ENCODE measurements at regions not wholly inside any gene's neighbourhood (a gene's known extent, or its start where the extent isn't known, plus 50 kb on each side); places are given as distances from the start of the nearest gene placed in this dataset.

DNA sequence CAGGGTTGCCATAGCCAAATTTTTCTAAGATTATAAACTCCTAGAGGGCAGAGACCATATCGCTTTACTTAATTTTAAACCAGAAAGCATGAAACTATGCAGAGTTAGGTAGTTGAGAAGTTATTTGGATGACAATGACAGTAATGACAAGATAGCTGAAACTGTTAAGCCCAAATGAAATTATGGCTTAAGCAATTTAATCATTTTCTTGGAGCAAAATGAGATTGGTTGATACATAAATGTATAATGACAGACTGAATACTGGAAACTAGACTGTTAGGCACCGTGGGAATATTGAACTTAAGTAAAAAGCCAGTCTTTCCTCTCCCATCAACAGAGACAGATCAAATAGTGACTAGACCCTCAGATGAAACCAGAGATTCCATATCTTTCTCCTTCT, 670.3 kb upstream of the NRSN1 start:
- CTCF ChIA-PET, result no interaction called here
- no peak overlapping the region for H3K27ac Mint-ChIP-seq
- no peak overlapping the region for H3K4me3 Mint-ChIP-seq
- peaks cover 5 to 10% (median 9%) of the 10 kb centered on the region in 5 donors for H3K9me3 Mint-ChIP-seq
- no peak for DNase-seq
- no peaks in the 10 kb centered on the region for H3K9me3 ChIP-seq (ENCODE audit: low read length)
- H3K36me3 ChIP-seq (ENCODE audit: insufficient read depth, low read length), result no peaks in the 10 kb centered on the region
- H3K4me1 ChIP-seq (ENCODE audit: insufficient read depth, low read length), result no peaks in the 10 kb centered on the region
- POLR2A ChIA-PET, result no interaction called here
- no peaks in the 10 kb centered on the region for H3K4me1 Mint-ChIP-seq
- H3K27ac ChIP-seq (ENCODE audit: low read depth, low read length), result no peak overlapping the region
- H3K36me3 Mint-ChIP-seq, result no peaks in the 10 kb centered on the region
- H3K27me3 ChIP-seq (ENCODE audit: insufficient read depth, low read length, poor library complexity, severe bottlenecking), result no peaks in the 10 kb centered on the region
- H3K4me3 ChIP-seq (ENCODE audit: low read length), result no peak overlapping the region
- no peaks in the 10 kb centered on the region for H3K27me3 Mint-ChIP-seq

DNA sequence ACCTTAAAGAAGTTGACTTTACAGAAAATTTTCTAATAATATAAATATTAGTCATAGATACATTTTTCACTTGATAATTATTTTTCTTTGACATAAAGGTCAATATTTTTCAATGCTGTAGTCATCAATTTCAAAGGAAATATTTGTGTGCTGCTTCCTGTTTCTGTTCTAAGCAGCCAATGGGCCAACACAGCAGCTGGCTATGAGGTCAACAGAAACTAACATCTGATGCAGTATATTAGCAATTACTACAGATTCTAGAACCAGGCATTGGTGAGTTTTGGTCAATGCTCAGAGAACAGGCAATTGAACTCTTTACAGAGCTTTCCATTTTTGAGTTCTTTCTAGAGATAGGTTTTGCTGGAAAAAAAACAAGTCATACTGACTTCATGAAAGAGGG, 669.6 kb upstream of the NRSN1 start:
- Mint-ChIP-seq H3K4me1 (no peaks in the 10 kb centered on the region), H3K36me3 (no peaks in the 10 kb centered on the region), H3K27me3 (no peaks in the 10 kb centered on the region), H3K9me3 (peaks cover 6 to 10% (median 9%) of the 10 kb centered on the region in 5 donors), H3K27ac (no peak overlapping the region), H3K4me3 (no peak overlapping the region)
- Histone ChIP-seq H3K9me3 (ENCODE audit: low read length) (no peaks in the 10 kb centered on the region), H3K36me3 (ENCODE audit: insufficient read depth, low read length) (no peaks in the 10 kb centered on the region), H3K27me3 (ENCODE audit: insufficient read depth, low read length, poor library complexity, severe bottlenecking) (no peaks in the 10 kb centered on the region), H3K27ac (ENCODE audit: low read depth, low read length) (no peak overlapping the region), H3K4me1 (ENCODE audit: insufficient read depth, low read length) (no peaks in the 10 kb centered on the region), H3K4me3 (ENCODE audit: low read length) (no peak overlapping the region)
- no peak for DNase-seq
- ChIA-PET CTCF (no interaction called here), POLR2A (no interaction called here)

DNA sequence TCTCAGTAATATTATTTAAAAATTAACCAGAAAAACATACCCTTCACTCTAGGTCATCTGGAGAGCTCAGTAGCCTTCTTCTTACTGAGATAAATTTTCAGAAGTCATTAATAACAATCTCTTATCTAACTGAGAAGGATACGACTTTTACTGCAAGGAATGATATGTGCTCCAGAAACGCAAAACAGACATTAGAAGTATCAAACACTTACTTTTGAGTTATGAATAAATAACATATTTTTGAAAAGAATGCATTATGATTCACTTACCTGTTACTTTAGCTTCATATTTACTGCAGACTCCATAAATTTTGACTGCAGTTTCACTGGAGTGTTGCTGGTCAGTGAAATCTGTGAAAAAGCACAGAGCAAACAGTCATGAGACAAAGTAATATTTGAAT, 668.7 kb upstream of the NRSN1 start:
- Histone ChIP-seq H3K27ac (ENCODE audit: low read depth, low read length) (no peak overlapping the region), H3K4me3 (ENCODE audit: low read length) (no peak overlapping the region), H3K27me3 (ENCODE audit: insufficient read depth, low read length, poor library complexity, severe bottlenecking) (no peaks in the 10 kb centered on the region), H3K4me1 (ENCODE audit: insufficient read depth, low read length) (no peaks in the 10 kb centered on the region), H3K36me3 (ENCODE audit: insufficient read depth, low read length) (no peaks in the 10 kb centered on the region), H3K9me3 (ENCODE audit: low read length) (no peaks in the 10 kb centered on the region)
- DNase-seq, result no peak
- Mint-ChIP-seq H3K27ac (no peak overlapping the region), H3K4me3 (no peak overlapping the region), H3K4me1 (no peaks in the 10 kb centered on the region), H3K9me3 (peaks cover 5 to 11% (median 9%) of the 10 kb centered on the region in 5 donors), H3K27me3 (no peaks in the 10 kb centered on the region), H3K36me3 (no peaks in the 10 kb centered on the region)
- ChIA-PET CTCF (no interaction called here), POLR2A (no interaction called here)

DNA sequence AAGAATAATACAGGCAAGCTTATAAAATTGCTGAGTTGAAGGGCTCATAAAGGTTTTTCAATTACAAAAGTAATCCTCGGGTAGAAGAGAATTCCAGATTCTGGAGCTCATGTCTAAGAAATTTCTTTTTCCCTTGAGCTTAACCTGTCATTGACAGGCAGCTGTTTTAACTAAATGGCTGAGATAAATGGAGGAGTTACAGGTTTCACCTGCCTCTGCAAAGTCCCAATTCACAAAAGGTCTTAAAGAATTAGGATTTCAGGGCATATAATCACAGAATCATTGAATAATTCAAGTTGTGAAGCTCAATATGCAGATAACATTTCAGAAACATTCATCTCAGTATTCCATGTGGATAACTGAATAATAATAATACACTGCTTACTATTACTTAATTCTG, 660.1 kb upstream of the NRSN1 start:
- no peaks in the 10 kb centered on the region for H3K27me3 Mint-ChIP-seq
- peaks cover 0 to 17% (median 4%) of the 10 kb centered on the region in 5 donors for H3K9me3 Mint-ChIP-seq
- Histone ChIP-seq H3K27ac (ENCODE audit: low read depth, low read length) (no peak overlapping the region), H3K4me1 (ENCODE audit: insufficient read depth, low read length) (no peaks in the 10 kb centered on the region), H3K36me3 (ENCODE audit: insufficient read depth, low read length) (no peaks in the 10 kb centered on the region), H3K27me3 (ENCODE audit: insufficient read depth, low read length, poor library complexity, severe bottlenecking) (no peaks in the 10 kb centered on the region), H3K4me3 (ENCODE audit: low read length) (no peak overlapping the region), H3K9me3 (ENCODE audit: low read length) (no peaks in the 10 kb centered on the region)
- ChIA-PET CTCF (no interaction called here), POLR2A (no interaction called here)
- no peak overlapping the region for H3K27ac Mint-ChIP-seq
- no peak overlapping the region for H3K4me3 Mint-ChIP-seq
- no peak for DNase-seq
- H3K36me3 Mint-ChIP-seq, result no peaks in the 10 kb centered on the region
- H3K4me1 Mint-ChIP-seq, result no peaks in the 10 kb centered on the region

DNA sequence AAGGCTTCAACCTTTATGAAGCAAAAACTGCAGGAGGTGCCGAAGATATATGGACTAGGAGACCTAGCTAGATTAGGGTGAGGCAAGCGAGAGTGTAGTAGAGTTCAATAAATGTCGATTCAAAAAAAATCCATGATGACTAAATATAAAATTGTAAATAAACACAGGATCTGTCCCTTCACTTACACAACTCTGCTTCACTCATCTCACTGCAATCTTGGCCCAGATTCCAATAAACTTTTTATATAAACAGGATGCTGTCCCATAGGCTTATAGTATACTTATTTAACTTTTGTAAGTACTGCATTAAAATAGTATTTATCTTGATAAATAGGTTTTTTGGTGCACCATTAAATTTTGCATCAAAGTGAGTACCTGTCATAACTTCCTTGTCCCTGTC, 648.4 kb upstream of the NRSN1 start:
- ChIA-PET CTCF (no interaction called here), POLR2A (no interaction called here)
- H3K4me3 ChIP-seq (ENCODE audit: low read length), result no peak overlapping the region
- H3K36me3 ChIP-seq (ENCODE audit: insufficient read depth, low read length), result no peaks in the 10 kb centered on the region
- H3K9me3 ChIP-seq (ENCODE audit: low read length), result no peaks in the 10 kb centered on the region
- peaks cover 0 to 21% (median 2%) of the 10 kb centered on the region in 5 donors for H3K9me3 Mint-ChIP-seq
- no peak overlapping the region for H3K27ac ChIP-seq (ENCODE audit: low read depth, low read length)
- H3K27me3 Mint-ChIP-seq, result peaks cover 0 to 3% of the 10 kb centered on the region in 2 donors
- H3K4me1 Mint-ChIP-seq, result no peaks in the 10 kb centered on the region
- H3K27me3 ChIP-seq (ENCODE audit: insufficient read depth, low read length, poor library complexity, severe bottlenecking), result no peaks in the 10 kb centered on the region
- H3K27ac Mint-ChIP-seq, result no peak overlapping the region
- H3K36me3 Mint-ChIP-seq, result no peaks in the 10 kb centered on the region
- H3K4me3 Mint-ChIP-seq, result no peak overlapping the region
- H3K4me1 ChIP-seq (ENCODE audit: insufficient read depth, low read length), result no peaks in the 10 kb centered on the region
- DNase-seq, result no peak

DNA sequence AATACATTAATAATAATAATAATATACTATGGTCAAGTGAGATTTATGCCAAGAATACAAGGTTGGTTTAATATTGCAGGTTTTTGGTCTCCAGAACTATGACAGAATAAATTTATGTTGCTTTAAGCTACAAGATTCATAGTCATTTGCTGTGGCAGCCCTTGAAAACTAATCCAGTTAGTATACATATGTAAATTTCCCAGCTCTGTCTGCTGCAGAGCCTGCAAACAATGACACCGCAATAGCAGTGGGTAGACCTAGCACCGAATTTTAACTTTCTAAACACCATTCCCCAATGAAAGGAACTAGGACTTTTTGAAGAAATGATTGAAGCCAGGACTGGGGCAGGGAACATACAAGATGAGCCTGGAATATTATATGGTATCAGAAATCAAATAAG, 647.7 kb upstream of the NRSN1 start:
- Mint-ChIP-seq H3K27ac (no peak overlapping the region), H3K36me3 (no peaks in the 10 kb centered on the region), H3K4me1 (no peaks in the 10 kb centered on the region), H3K9me3 (peaks cover 0 to 20% (median 2%) of the 10 kb centered on the region in 5 donors), H3K4me3 (no peak overlapping the region), H3K27me3 (peaks cover 0 to 3% of the 10 kb centered on the region in 2 donors)
- Histone ChIP-seq H3K27ac (ENCODE audit: low read depth, low read length) (no peak overlapping the region), H3K9me3 (ENCODE audit: low read length) (no peaks in the 10 kb centered on the region), H3K4me3 (ENCODE audit: low read length) (no peak overlapping the region), H3K36me3 (ENCODE audit: insufficient read depth, low read length) (no peaks in the 10 kb centered on the region), H3K27me3 (ENCODE audit: insufficient read depth, low read length, poor library complexity, severe bottlenecking) (no peaks in the 10 kb centered on the region), H3K4me1 (ENCODE audit: insufficient read depth, low read length) (no peaks in the 10 kb centered on the region)
- no peak for DNase-seq
- CTCF ChIA-PET, result no interaction called here
- POLR2A ChIA-PET, result no interaction called here

DNA sequence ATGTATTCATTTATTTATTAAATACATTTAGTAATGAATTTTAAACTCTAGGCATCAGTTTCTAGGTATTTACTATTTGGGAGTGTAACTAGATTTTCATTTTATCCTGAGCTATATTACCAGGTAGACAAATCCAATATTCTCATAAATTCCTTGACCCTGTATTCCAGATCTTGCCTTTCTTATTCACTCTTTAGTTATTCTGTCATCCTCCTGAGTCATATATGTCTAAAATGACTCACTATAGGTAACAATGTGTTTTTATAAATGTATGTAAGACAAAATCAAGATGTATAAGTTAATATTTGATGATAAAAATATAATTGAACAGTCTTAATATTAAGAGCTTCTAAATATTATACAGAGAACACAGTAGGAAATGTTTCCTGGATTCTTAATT, 642.1 kb upstream of the NRSN1 start:
- Histone ChIP-seq H3K27me3 (ENCODE audit: insufficient read depth, low read length, poor library complexity, severe bottlenecking) (no peaks in the 10 kb centered on the region), H3K4me3 (ENCODE audit: low read length) (no peak overlapping the region), H3K36me3 (ENCODE audit: insufficient read depth, low read length) (no peaks in the 10 kb centered on the region), H3K4me1 (ENCODE audit: insufficient read depth, low read length) (no peaks in the 10 kb centered on the region), H3K9me3 (ENCODE audit: low read length) (no peaks in the 10 kb centered on the region), H3K27ac (ENCODE audit: low read depth, low read length) (no peak overlapping the region)
- Mint-ChIP-seq H3K27ac (no peak overlapping the region), H3K4me1 (no peaks in the 10 kb centered on the region), H3K4me3 (no peak overlapping the region), H3K27me3 (peaks cover 0 to 1% of the 10 kb centered on the region in 2 donors), H3K36me3 (no peaks in the 10 kb centered on the region), H3K9me3 (peaks cover 0 to 23% (median 4%) of the 10 kb centered on the region in 5 donors)
- no peak for DNase-seq
- POLR2A ChIA-PET, result no interaction called here
- CTCF ChIA-PET, result no interaction called here

DNA sequence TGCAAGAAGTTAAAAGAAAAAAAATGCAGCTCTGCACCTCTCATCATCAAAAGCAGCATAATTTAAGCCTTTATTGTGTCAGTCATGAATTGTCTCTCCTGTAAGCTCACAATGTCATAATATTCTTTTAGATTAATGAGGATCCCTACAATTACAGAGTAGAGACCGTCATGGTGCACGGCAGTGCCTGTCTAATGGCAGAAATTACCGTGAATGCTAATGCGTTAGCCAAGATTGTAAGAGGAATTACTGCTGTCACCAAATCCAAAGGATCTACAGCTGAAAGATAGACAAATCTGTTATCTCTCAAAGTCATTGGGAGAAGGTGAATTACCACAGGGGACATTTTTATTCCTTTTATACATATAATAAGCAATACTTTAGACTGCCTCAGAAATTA, 631.6 kb upstream of the NRSN1 start:
- no peaks in the 10 kb centered on the region for H3K36me3 Mint-ChIP-seq
- H3K27ac Mint-ChIP-seq, result no peak overlapping the region
- H3K9me3 Mint-ChIP-seq, result peaks cover 5 to 16% (median 10%) of the 10 kb centered on the region in 5 donors
- no peaks in the 10 kb centered on the region for H3K4me1 Mint-ChIP-seq
- no peaks in the 10 kb centered on the region for H3K27me3 Mint-ChIP-seq
- CTCF ChIA-PET, result no interaction called here
- no peak for DNase-seq
- H3K9me3 ChIP-seq (ENCODE audit: low read length), result no peaks in the 10 kb centered on the region
- H3K27ac ChIP-seq (ENCODE audit: low read depth, low read length), result no peak overlapping the region
- no peaks in the 10 kb centered on the region for H3K27me3 ChIP-seq (ENCODE audit: insufficient read depth, low read length, poor library complexity, severe bottlenecking)
- no peak overlapping the region for H3K4me3 Mint-ChIP-seq
- no peak overlapping the region for H3K4me3 ChIP-seq (ENCODE audit: low read length)
- no peaks in the 10 kb centered on the region for H3K36me3 ChIP-seq (ENCODE audit: insufficient read depth, low read length)
- POLR2A ChIA-PET, result no interaction called here
- H3K4me1 ChIP-seq (ENCODE audit: insufficient read depth, low read length), result no peaks in the 10 kb centered on the region

DNA sequence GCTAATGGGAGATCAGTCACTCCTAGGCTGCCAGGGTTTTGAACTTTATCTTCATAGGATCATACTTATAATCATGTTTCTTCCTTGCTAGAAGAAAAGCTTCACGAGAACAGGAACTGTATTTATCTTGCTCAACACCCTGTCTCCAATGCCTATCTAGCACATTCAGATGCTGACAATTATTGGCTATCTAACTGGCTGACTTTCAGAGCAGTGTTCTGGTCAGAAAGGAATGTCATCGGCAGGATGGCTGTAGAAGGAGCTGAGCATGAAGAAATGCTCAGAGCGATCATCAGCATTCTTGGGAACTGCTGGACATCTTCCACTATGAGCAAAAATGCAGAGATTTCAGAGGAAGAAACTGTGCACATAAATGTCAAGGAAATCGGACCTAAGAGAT, 628.0 kb upstream of the NRSN1 start:
- H3K27me3 Mint-ChIP-seq, result no peaks in the 10 kb centered on the region
- Histone ChIP-seq H3K4me1 (ENCODE audit: insufficient read depth, low read length) (no peaks in the 10 kb centered on the region), H3K27me3 (ENCODE audit: insufficient read depth, low read length, poor library complexity, severe bottlenecking) (no peaks in the 10 kb centered on the region), H3K27ac (ENCODE audit: low read depth, low read length) (no peak overlapping the region), H3K4me3 (ENCODE audit: low read length) (no peak overlapping the region), H3K36me3 (ENCODE audit: insufficient read depth, low read length) (no peaks in the 10 kb centered on the region), H3K9me3 (ENCODE audit: low read length) (no peaks in the 10 kb centered on the region)
- H3K27ac Mint-ChIP-seq, result no peak overlapping the region
- ChIA-PET CTCF (no interaction called here), POLR2A (no interaction called here)
- no peak overlapping the region for H3K4me3 Mint-ChIP-seq
- H3K9me3 Mint-ChIP-seq, result peaks cover 3 to 11% (median 8%) of the 10 kb centered on the region in 5 donors
- DNase-seq, result no peak
- no peaks in the 10 kb centered on the region for H3K36me3 Mint-ChIP-seq
- H3K4me1 Mint-ChIP-seq, result no peaks in the 10 kb centered on the region

Measured in CD8-positive, alpha-beta memory T cell (primary cell).